GM23338 (cell line): ENCODE measurements at regions not wholly inside any gene's neighbourhood (a gene's known extent, or its start where the extent isn't known, plus 50 kb on each side); places are given as distances from the start of the nearest gene placed in this dataset.

Source experiments
- CREB1 ChIP-seq: fragments of 250-450 bp; sonication (Bioruptor Pico); IDR thresholded peaks from 2 replicates; pipeline ENCODE4 v1.5.0; 2020; ENCODE audit warnings: low read depth, mild to moderate bottlenecking, moderate library complexity
- CTCF ChIP-seq, 2 experiments: fragments of 200-600 bp in 1 of 2; sonication (generic) in 1 of 2; conservative IDR thresholded peaks; 2 replicates each; pipeline versions ENCODE4 v1.5.1 to v1.6.1; 2016 to 2017; ENCODE audit warnings: antibody characterized with exemption in 2 of 2, low read depth in 2 of 2, mild to moderate bottlenecking in 2 of 2, moderate library complexity in 1 of 2
- ETS1 ChIP-seq: IDR thresholded peaks from 2 replicates; pipeline ENCODE4 v1.6.1; 2016; ENCODE audit warnings: antibody characterized with exemption
- EZH2 ChIP-seq: fragments of 200-600 bp; sonication (generic); IDR thresholded peaks from one replicate; pipeline ENCODE4 v1.8.0; 2017; ENCODE audit warnings: antibody characterized with exemption, mild to moderate bottlenecking, low read depth; ENCODE audit not compliant: unreplicated experiment
- EZH2phosphoT487 ChIP-seq: fragments of 200-600 bp; sonication (generic); IDR thresholded peaks from one replicate; pipeline ENCODE4 v1.8.1; 2018; ENCODE audit warnings: antibody characterized with exemption; ENCODE audit not compliant: unreplicated experiment
- JUNB ChIP-seq: IDR thresholded peaks from one replicate; pipeline ENCODE4 v1.6.1; 2016; ENCODE audit warnings: antibody characterized with exemption; ENCODE audit not compliant: unreplicated experiment
- NANOG ChIP-seq: IDR thresholded peaks from 2 replicates; pipeline ENCODE4 v1.6.1; 2016; ENCODE audit warnings: antibody characterized with exemption, borderline replicate concordance
- POLR2AphosphoS5 ChIP-seq: IDR thresholded peaks from 2 replicates; pipeline ENCODE4 v1.6.1; 2016; ENCODE audit warnings: antibody characterized with exemption, low read depth
- STAT1 ChIP-seq: IDR thresholded peaks from one replicate; pipeline ENCODE4 v1.6.1; 2016; ENCODE audit warnings: antibody characterized with exemption; ENCODE audit not compliant: unreplicated experiment
- ZNF331 ChIP-seq: fragments of 250-450 bp; sonication (Bioruptor Pico); IDR thresholded peaks from 2 replicates; pipeline ENCODE4 v1.5.0; 2020; ENCODE audit warnings: low read depth, mild to moderate bottlenecking, moderate library complexity
- ZNF462 ChIP-seq: fragments of 250-450 bp; sonication (Bioruptor Pico); IDR thresholded peaks from 2 replicates; pipeline ENCODE4 v1.5.0; 2020; ENCODE audit warnings: mild to moderate bottlenecking, moderate library complexity
- TF ChIP-seq, protein P1 (sequence below): IDR thresholded peaks from one replicate; pipeline ENCODE4 v1.6.1; 2018; ENCODE audit warnings: antibody characterized with exemption; ENCODE audit not compliant: unreplicated experiment

DNA sequence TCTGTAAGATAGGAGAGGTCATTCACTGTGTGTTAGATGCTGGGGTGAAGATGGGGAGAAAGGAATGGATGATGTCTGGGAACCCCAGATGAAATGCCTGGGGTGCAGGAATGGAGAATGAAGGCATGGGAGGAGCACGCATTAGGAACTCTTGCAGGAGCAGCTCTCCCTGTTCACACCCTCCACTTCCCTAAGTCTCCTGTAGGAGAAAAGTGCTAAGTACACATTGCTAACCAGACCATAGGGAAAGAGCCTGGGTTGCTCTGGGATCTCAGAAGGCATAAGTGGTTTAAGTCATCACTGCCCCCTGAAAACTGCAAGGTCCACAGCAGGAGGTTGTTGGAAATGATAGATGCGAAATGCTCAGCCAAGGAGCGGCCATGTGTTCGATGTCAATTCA is 163.1 kb downstream of the SEC61B start:
- TF ChIP-seq CTCF (conservative IDR thresholded peaks at IDR 0.05; ENCODE audit: low read depth in 2 of 2) (no peak), EZH2 (no peak), POLR2AphosphoS5 (no peak), JUNB (no peak), ZNF462 (CRISPR knock-in tag) (no peak), EZH2phosphoT487 (no peak), CREB1 (CRISPR knock-in tag) (no peak), NANOG (no peak), ETS1 (no peak), STAT1 (no peak), ZNF331 (CRISPR knock-in tag) (no peak)
- TF ChIP-seq, protein P1, sequence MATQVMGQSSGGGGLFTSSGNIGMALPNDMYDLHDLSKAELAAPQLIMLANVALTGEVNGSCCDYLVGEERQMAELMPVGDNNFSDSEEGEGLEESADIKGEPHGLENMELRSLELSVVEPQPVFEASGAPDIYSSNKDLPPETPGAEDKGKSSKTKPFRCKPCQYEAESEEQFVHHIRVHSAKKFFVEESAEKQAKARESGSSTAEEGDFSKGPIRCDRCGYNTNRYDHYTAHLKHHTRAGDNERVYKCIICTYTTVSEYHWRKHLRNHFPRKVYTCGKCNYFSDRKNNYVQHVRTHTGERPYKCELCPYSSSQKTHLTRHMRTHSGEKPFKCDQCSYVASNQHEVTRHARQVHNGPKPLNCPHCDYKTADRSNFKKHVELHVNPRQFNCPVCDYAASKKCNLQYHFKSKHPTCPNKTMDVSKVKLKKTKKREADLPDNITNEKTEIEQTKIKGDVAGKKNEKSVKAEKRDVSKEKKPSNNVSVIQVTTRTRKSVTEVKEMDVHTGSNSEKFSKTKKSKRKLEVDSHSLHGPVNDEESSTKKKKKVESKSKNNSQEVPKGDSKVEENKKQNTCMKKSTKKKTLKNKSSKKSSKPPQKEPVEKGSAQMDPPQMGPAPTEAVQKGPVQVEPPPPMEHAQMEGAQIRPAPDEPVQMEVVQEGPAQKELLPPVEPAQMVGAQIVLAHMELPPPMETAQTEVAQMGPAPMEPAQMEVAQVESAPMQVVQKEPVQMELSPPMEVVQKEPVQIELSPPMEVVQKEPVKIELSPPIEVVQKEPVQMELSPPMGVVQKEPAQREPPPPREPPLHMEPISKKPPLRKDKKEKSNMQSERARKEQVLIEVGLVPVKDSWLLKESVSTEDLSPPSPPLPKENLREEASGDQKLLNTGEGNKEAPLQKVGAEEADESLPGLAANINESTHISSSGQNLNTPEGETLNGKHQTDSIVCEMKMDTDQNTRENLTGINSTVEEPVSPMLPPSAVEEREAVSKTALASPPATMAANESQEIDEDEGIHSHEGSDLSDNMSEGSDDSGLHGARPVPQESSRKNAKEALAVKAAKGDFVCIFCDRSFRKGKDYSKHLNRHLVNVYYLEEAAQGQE, result no peak
